ENCODE measurements at regions not wholly inside any gene's neighbourhood (a gene's known extent, or its start where the extent isn't known, plus 50 kb on each side); places are given as distances from the start of the nearest gene placed in this dataset.

DNA sequence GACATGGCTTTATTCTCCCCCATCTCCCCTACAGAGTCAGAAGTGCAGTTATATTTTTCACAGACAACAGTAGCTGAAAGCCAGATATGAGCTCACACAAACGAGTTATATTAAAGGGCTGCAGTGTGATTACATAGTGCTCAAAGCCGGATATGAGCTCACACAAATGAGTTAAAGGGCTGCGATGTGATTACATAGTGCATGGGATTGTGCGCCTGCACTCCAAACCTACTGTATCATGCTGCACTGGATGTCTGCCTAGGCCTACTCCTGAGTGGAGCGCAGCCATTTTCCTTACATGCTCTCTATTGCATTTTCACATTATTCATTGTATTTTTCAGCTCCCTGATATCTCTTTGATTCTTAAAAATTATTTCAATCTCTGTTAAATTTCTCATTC is 414.6 kb upstream of the LARGE1 start (continued):
- TF ChIP-seq, protein P1, sequence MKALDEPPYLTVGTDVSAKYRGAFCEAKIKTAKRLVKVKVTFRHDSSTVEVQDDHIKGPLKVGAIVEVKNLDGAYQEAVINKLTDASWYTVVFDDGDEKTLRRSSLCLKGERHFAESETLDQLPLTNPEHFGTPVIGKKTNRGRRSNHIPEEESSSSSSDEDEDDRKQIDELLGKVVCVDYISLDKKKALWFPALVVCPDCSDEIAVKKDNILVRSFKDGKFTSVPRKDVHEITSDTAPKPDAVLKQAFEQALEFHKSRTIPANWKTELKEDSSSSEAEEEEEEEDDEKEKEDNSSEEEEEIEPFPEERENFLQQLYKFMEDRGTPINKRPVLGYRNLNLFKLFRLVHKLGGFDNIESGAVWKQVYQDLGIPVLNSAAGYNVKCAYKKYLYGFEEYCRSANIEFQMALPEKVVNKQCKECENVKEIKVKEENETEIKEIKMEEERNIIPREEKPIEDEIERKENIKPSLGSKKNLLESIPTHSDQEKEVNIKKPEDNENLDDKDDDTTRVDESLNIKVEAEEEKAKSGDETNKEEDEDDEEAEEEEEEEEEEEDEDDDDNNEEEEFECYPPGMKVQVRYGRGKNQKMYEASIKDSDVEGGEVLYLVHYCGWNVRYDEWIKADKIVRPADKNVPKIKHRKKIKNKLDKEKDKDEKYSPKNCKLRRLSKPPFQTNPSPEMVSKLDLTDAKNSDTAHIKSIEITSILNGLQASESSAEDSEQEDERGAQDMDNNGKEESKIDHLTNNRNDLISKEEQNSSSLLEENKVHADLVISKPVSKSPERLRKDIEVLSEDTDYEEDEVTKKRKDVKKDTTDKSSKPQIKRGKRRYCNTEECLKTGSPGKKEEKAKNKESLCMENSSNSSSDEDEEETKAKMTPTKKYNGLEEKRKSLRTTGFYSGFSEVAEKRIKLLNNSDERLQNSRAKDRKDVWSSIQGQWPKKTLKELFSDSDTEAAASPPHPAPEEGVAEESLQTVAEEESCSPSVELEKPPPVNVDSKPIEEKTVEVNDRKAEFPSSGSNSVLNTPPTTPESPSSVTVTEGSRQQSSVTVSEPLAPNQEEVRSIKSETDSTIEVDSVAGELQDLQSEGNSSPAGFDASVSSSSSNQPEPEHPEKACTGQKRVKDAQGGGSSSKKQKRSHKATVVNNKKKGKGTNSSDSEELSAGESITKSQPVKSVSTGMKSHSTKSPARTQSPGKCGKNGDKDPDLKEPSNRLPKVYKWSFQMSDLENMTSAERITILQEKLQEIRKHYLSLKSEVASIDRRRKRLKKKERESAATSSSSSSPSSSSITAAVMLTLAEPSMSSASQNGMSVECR (CRISPR knock-in tag; IDR thresholded peaks at IDR 0.05; ENCODE audit: borderline replicate concordance) = no peak
- TF ChIP-seq TEAD4 (CRISPR knock-in tag; IDR thresholded peaks at IDR 0.05) (no peak), CBFB (CRISPR knock-in tag; IDR thresholded peaks at IDR 0.05; ENCODE audit: low read depth) (no peak), ZNF232 (CRISPR knock-in tag; IDR thresholded peaks at IDR 0.05) (no peak), TEAD1 (CRISPR knock-in tag; IDR thresholded peaks at IDR 0.05) (no peak)
- TF ChIP-seq, protein P2, sequence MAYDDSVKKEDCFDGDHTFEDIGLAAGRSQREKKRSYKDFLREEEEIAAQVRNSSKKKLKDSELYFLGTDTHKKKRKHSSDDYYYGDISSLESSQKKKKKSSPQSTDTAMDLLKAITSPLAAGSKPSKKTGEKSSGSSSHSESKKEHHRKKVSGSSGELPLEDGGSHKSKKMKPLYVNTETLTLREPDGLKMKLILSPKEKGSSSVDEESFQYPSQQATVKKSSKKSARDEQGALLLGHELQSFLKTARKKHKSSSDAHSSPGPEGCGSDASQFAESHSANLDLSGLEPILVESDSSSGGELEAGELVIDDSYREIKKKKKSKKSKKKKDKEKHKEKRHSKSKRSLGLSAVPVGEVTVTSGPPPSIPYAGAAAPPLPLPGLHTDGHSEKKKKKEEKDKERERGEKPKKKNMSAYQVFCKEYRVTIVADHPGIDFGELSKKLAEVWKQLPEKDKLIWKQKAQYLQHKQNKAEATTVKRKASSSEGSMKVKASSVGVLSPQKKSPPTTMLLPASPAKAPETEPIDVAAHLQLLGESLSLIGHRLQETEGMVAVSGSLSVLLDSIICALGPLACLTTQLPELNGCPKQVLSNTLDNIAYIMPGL (CRISPR knock-in tag; IDR thresholded peaks at IDR 0.05) = no peak
- TF ChIP-seq, protein P3, sequence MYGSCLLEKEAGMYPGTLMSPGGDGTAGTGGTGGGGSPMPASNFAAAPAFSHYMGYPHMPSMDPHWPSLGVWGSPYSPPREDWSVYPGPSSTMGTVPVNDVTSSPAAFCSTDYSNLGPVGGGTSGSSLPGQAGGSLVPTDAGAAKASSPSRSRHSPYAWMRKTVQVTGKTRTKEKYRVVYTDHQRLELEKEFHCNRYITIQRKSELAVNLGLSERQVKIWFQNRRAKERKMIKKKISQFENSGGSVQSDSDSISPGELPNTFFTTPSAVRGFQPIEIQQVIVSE (CRISPR knock-in tag; IDR thresholded peaks at IDR 0.05; ENCODE audit: borderline replicate concordance) = no peak
- TF ChIP-seq, protein P4, sequence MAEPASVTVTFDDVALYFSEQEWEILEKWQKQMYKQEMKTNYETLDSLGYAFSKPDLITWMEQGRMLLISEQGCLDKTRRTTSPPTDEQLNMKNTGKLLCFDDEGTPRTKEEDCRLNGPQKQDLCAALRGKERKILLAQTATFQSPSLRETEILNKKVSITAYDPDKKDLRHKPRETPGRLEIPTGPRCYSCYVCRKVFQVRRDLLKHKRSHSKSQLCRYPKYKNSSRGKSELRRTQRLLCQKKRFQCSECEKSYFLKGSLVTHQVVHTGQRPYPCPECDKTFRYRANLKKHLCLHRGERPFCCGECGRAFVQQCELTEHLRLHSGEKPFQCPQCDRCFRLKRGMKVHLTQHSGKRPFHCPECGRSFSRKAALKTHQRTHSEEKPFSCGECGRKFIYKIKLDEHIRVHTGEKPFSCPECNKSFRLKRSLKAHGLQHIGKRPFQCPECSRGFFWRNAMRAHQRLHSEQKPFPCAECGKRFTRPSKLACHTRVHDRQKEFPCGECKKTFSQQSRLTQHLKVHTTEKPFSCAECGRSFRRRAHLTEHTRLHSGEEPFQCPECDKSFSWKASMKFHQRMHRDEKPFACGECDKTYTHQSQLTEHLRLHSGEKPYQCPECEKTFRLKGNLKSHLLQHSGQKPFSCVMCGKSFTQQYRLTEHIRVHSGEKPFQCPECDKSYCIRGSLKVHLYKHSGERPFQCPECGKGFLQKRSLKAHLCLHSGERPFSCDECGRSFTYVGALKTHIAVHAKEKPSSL (CRISPR knock-in tag; conservative IDR thresholded peaks at IDR 0.05) = no peak

DNA sequence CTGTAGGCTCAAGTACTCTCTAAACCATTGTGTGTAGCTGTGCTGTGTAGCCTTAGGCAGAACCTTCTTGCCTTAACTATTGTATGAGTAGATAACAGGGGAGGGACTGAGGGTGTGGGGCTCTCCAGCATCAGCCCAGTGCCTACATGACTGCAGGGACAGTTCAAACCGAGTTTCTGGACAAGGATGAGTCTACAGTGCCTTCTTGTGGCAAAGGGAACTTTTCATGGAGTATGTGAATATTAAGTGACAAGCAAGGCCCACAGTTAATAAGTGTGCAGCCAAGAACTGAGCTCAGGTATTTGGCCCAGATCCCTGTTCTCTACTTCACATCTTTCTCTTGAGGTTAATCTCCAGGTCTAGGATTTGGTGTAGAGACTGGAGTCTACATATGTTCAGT is 424.4 kb upstream of the LARGE1 start:
- TF ChIP-seq ZNF138 (CRISPR knock-in tag; conservative IDR thresholded peaks at IDR 0.05) (no peak), NR3C1 (CRISPR knock-in tag; conservative IDR thresholded peaks at IDR 0.05; ENCODE audit: low read depth) (no peak), NFYB (CRISPR knock-in tag; conservative IDR thresholded peaks at IDR 0.05; ENCODE audit: low read depth) (no peak), EMX1 (CRISPR knock-in tag; IDR thresholded peaks at IDR 0.05) (no peak)
- TF ChIP-seq, protein P5, sequence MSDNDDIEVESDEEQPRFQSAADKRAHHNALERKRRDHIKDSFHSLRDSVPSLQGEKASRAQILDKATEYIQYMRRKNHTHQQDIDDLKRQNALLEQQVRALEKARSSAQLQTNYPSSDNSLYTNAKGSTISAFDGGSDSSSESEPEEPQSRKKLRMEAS (CRISPR knock-in tag; IDR thresholded peaks at IDR 0.05) = no peak
- TF ChIP-seq, protein P2 (CRISPR knock-in tag; IDR thresholded peaks at IDR 0.05) = no peak
- ATAC-seq (no peak), DNase-seq (ENCODE audit: low spot score) (no peak)
- ChIA-PET CTCF (interaction anchor here (0.7 kb wide), 1 partner anchor 420 kb away, joined by 3 read pairs; no protein-coding TSS in a partner anchor), POLR2A (no interaction called here)
- Mint-ChIP-seq H3K36me3 (no peaks in the 10 kb centered on the region), H3K4me3 (no peak overlapping the region), H3K27me3 (ENCODE audit: low read depth) (no peaks in the 10 kb centered on the region; the same call in 1 of the 2 replicates), H3K4me1 (0 out of 2 replicates have a peak, but pooled peaks cover 3% of the 10 kb centered on the region), H3K9me3 (0 out of 2 replicates have a peak, but pooled peaks cover 4% of the 10 kb centered on the region), H3K27ac (no peak overlapping the region)

Measured in WTC11 (cell line).